Frontal cortex (tissue), 3 donors: ENCODE measurements at regions not wholly inside any gene's neighbourhood (a gene's known extent, or its start where the extent isn't known, plus 50 kb on each side); places are given as distances from the start of the nearest gene placed in this dataset.

Experiments
- DNase-seq, 2 donors: peaks; one replicate each; pipeline ENCODE4 v3.0.0; 2012; ENCODE audit warnings: low spot score in 2 of 2
- FAIRE-seq: peaks from 2 replicates; lab custom pipeline; 2012; peaks lifted over from hg19 to GRCh38; lab: Jason Lieb, UNC
- donor health status: control.
- donor health status: control.
- donor health status: control.

DNA sequence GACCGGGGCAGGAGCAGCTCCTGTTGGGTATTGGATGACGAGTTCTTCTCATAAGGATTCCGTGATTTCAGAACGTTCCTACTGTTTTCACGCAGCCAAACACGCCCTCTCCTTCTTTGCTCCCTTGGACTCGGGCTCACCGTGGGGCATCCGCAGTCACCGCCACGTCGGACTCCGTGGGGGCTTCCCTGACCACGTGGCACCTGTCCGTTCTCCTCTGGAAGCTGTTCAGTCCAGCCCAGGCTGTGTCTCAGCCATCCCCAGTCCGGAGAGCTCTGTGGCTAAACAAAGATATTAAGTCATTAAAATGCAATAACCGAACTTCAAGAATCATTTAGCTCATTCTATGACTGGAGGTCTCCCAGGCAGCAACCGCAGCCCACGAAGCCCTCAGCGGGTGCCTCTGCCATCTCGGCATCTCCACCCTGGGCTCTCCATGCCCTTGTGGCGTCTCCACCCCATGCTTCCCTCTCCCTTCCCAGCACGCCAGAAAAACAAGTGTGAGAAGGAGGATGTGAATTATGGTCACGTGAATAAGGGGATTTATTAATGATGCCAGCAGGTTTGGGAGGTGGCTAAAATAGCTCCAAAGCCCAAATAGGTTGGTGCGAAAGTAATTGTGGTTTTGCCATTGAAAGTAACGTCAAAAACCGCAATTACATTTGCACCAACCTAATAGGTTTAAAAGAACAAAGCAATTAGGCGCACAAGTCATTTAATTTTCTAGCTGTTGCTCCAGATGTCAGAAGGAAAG, 224.6 kb upstream of the PPP2R2D start:
- DNase-seq = no peak
- FAIRE-seq = no peak

GRCh38 chr10:131676800-131677421, 223.9 kb upstream of the PPP2R2D start:
- FAIRE-seq = no peak
- DNase-seq = no peak

- FAIRE-seq (no peak), DNase-seq (no peak)
Measured at GRCh38 chr10:131677671-131678070, 223.1 kb upstream of the PPP2R2D start.

GRCh38 chr10:131678171-131678570, 222.6 kb upstream of the PPP2R2D start:
- no peak for FAIRE-seq

GRCh38 chr10:131678613-131679012, 222.2 kb upstream of the PPP2R2D start:
- no peak for FAIRE-seq

More at GRCh38 chr10:131678171-131678570, 222.6 kb upstream of the PPP2R2D start:
- no peak for DNase-seq

GRCh38 chr10:131679926-131680325, 220.9 kb upstream of the PPP2R2D start:
- FAIRE-seq (no peak), DNase-seq (no peak)

More at GRCh38 chr10:131678613-131679012, 222.2 kb upstream of the PPP2R2D start:
- DNase-seq = no peak

DNA sequence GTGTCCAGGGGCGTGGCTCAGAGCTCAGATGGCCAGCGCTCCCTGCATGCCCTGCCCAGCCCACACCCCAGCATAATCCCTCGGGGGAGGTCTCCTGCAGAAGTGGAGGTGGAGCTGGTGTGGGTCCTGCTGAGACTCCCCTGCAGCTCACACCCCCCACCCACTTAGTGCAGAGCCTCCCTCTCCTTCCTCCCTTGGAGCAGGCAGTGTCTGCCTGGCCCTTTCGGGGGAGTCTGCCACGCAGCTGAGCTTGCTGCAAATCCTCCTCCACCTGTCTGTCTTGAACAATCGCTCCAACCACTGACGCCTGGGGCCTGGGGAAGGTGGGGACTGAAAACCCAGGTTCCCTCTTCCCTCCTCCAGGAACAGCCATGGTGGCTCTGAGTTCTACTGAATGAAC, 219.7 kb upstream of the PPP2R2D start:
- no peak for FAIRE-seq

GRCh38 chr10:131681656-131682055, 219.2 kb upstream of the PPP2R2D start:
- DNase-seq (no peak), FAIRE-seq (no peak)

More for the DNA sequence above, 219.7 kb upstream of the PPP2R2D start:
- no peak for DNase-seq

DNA sequence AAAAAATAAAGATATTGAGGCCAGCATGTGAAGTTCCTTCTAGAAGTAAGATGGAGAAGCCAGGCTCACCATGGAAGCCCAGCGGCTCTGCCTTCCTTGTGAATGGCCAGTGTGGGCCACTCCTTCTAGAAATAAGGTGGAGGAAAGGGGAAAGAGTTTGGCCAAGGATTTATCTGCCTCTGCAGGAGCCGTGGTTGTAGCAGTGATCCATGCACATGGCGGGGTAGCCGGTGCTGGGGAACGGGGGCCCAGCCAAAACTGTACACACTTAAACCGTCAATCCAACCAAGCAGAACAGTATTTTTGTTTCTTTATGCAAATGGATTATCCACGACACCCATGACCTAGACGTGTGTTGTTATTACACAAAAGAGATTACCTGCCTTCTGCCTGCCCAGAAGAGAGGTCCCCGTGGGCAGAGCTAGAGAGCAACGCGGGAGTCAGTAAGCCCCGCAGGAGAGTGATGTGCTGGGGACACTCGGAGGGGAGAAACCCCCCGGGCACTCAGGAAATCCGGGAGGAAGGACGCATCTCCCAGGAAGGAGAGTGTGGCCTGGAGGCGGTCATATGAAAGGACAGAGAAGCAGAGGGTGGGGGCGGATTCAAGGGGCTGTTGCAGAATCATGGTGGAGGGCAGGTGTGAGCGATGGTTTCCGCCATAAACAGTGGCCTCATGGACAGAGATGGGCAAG, 218.4 kb upstream of the PPP2R2D start:
- FAIRE-seq (no peak), DNase-seq (no peak)

DNA sequence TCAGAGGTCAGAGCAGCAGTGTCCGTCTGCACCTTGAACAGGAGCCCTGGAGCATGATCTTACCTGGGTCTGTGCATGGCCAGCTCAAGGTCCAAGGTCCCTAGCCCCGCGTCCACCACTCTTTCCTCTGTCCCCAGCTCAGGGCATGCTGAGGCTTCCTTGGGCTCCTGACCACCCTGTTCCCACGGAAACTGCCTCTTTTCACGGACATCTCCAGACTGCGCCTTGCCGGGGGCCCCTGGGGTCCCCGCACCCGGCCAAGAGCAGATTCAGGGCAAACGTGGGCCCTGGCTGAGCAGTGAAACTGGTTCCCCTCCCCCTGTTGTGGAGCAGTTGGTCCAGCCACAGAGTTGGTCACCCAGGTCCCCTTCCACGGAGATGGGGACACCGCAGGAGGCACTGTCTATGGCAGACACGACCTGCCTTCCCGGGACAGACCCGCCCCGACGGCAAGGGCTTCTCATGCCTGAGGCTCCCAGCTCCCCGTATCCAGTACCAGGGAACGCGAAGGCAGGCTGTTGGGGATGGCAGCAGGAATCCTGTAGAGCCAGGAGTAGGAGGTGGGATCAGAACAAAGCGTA, 217.4 kb upstream of the PPP2R2D start:
- DNase-seq (no peak), FAIRE-seq (no peak)

DNA sequence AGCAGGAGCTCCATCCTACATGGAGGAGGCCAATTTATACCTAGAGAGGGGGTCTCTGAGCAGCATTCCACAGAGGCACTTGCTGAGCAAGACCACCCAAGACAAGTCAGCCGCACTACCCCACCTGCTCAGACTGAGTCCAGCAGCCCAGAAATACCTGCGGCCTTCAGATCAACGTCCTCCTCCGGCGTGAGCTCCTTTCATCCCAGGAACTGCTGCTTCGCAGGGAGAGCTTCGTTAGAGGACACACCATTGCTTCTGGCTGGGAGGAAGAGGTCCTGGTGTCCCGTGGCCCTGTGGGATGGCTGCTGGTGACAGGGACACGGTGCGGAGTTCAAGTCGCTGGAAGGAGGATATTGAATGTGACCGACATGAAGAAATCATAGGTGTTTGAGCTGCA, 216.9 kb upstream of the PPP2R2D start:
- DNase-seq = no peak
- no peak for FAIRE-seq

DNA sequence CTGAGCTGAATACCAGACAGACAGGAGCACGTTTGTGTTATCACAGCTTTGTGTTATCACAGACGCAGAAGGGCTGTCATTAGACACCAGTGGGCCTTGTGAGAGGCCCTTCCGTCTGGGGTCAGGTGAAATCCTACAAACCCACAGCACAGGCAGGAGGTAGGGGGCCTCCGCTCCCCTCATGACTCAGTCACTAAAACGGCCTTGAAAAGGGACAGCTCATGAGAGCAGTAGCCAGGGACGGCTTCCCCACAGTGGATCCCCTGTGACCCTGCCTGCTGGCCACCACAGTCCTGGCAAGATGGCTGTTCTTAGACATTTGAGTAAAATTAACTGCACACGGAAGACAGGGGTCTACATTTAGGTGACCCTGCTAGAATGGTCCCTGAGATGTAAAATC, 215.8 kb upstream of the PPP2R2D start:
- DNase-seq (no peak), FAIRE-seq (no peak)

DNA sequence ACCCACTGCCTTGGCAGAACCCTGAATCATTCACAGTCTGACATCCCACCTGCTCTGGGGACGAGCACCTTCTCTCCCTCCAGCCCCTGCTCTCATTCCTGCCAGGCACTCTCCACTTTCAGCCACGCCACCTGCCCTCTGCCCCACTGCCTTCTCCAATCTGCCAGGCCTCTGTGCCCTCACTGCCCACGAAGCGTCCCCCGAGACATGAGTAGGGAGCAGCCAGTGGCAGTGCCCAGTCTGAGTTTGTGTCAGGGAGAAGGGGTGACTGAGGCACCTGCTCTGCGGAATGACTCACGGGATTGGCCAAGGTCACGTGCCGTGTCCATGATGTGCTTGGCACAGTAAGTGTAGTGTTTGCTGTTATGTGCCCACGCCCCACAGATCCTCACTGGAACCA, 215.2 kb upstream of the PPP2R2D start:
- FAIRE-seq = no peak
- DNase-seq = no peak

DNA sequence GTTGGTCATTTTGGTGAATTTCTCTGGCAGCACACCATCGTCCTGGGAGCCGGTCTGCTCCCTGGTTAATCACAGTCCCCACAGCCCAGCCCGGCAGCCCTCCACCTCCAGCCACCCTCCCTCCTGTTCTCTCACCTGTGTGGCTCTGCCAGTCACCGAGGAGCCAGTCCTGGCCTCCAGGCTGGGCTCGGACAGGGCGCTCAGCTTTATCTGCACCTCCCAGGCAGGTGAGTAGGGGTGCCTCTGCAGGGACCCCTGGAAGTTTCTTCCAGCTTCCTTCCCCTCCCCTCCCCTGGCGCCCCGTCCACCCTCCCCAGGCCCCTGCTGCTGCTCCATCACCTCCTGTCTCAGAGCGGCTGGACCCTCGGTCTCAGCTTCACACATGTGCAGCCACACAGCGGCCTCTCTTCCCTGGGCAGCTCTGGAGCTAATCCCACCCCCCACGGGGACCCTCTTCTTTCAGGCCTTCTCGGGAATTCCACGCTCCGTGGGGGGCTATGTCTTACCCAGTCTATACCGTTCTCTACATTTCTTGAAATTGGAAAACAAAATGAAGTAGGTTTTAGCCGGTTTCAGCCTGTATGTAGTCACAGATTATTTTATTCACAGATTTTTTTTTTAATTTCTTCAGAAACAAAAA, 213.9 kb upstream of the PPP2R2D start:
- FAIRE-seq = no peak
- no peak for DNase-seq

GRCh38 chr10:131688304-131688703, 212.5 kb upstream of the PPP2R2D start:
- no peak for FAIRE-seq
- DNase-seq = no peak

DNA sequence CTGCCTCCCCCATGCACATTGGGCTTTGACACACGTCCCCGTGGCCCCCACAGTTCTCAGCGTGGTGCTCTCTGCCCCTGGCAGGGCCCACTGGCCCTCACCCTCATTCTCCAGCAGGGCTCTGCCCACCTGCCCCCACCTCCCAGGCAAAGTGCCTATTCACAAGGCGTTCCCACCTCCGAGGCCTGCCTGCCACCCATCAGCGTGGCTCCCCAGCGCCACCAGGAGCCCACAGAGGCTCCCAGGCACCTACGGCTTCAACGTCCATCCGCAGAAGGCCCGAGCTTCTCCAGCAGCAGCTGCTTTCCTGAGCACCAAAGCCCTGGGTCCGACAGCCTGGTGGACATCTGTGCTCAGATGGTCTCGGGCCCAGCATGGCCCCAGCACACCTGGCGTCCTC, 211.8 kb upstream of the PPP2R2D start:
- no peak for FAIRE-seq
- no peak for DNase-seq

GRCh38 chr10:131689486-131689885, 211.3 kb upstream of the PPP2R2D start:
- no peak for FAIRE-seq

GRCh38 chr10:131689954-131690757, 210.7 kb upstream of the PPP2R2D start:
- FAIRE-seq = no peak
- DNase-seq = no peak

More at GRCh38 chr10:131689486-131689885, 211.3 kb upstream of the PPP2R2D start:
- no peak for DNase-seq

- no peak for FAIRE-seq
- DNase-seq = no peak
Measured at GRCh38 chr10:131690805-131691239, 210.0 kb upstream of the PPP2R2D start.
